GM12878 (cell line): ENCODE measurements at regions not wholly inside any gene's neighbourhood (a gene's known extent, or its start where the extent isn't known, plus 50 kb on each side); places are given as distances from the start of the nearest gene placed in this dataset.

Experiments
- ATAC-seq: fragments of 200-7000 bp; cut with Tn5 transposase; 3 replicates; pipeline ENCODE4 v1.9.1; 2020; ENCODE audit warnings: mild to moderate bottlenecking, moderate library complexity
- BruUV-seq: library from RNA; stranded (reverse); fragments of 400-500 nt; replicated peaks from 2 replicates; lab custom pipeline; 2021; lab: Mats Ljungman, UMichigan
- CTCF ChIA-PET: fragments of 300-600 bp; sonication (Branson Sonifier 250); formaldehyde crosslinking; extraction: SDS; loops from one replicate; lab custom pipeline; 2021; ENCODE audit warnings: inconsistent platforms; lab: Yijun Ruan, JAX
- POLR2A ChIA-PET: fragments of 350-600 bp; formaldehyde crosslinking; extraction: SDS; loops from one replicate; lab custom pipeline; 2021; ENCODE audit warnings: inconsistent platforms; lab: Charles Lee
- RAD21 ChIA-PET: fragments of 300-600 bp; sonication (Branson Sonifier 250); formaldehyde crosslinking; loops from one replicate; lab custom pipeline; 2023; ENCODE audit warnings: antibody characterized with exemption; ENCODE audit not compliant: unreplicated experiment; lab: Charles Lee
- SMC1A ChIA-PET: fragments of 300-600 bp; sonication (Branson Sonifier 250); formaldehyde crosslinking; loops from one replicate; lab custom pipeline; 2023; ENCODE audit not compliant: unreplicated experiment, uncharacterized antibody; lab: Charles Lee
- DNase-seq: peaks from one replicate; pipeline ENCODE4 v3.0.0-alpha.2; 2011; ENCODE audit warnings: low read depth, low spot score
- FAIRE-seq: peaks from 3 replicates; lab custom pipeline; 2011; peaks lifted over from hg19 to GRCh38; lab: Jason Lieb, UNC
- H2AFZ ChIP-seq: 2 replicates; pipeline ENCODE4 v1.6.0; 2011; ENCODE audit warnings: low read depth, low read length, control low read depth; ENCODE audit not compliant: control insufficient read depth
- H3K27ac ChIP-seq: 2 replicates; pipeline ENCODE4 v1.5.1; 2011; ENCODE audit warnings: control low read depth; ENCODE audit not compliant: control insufficient read depth, insufficient read depth
- H3K27me3 ChIP-seq, 2 experiments: replicated peaks in 1 of 2; 2 replicates each; pipeline versions ENCODE4 v1.6.0 to v1.6.1; 2011; ENCODE audit warnings: low read length in 1 of 2; ENCODE audit not compliant: control insufficient read depth in 2 of 2, insufficient read depth in 2 of 2
- H3K36me3 ChIP-seq, 2 experiments: 2 replicates each; pipeline ENCODE4 v1.5.1; 2011; ENCODE audit warnings: low read length in 1 of 2; ENCODE audit not compliant: control insufficient read depth in 2 of 2, insufficient read depth in 2 of 2
- H3K4me1 ChIP-seq: 2 replicates; pipeline ENCODE4 v1.6.1; 2011; ENCODE audit warnings: mild to moderate bottlenecking, low read length, moderate library complexity, mixed read lengths; ENCODE audit not compliant: control insufficient read depth, insufficient read depth
- H3K4me2 ChIP-seq: 2 replicates; pipeline ENCODE4 v1.6.0; 2011; ENCODE audit warnings: control low read depth; ENCODE audit not compliant: control insufficient read depth, insufficient read depth
- H3K4me3 ChIP-seq: fragments of 200-600 bp; sonication (generic); 2 replicates; pipeline ENCODE4 v1.5.1; 2016
- H3K79me2 ChIP-seq: 2 replicates; pipeline ENCODE4 v1.6.0; 2011; ENCODE audit warnings: low read length; ENCODE audit not compliant: control insufficient read depth, insufficient read depth
- H3K9ac ChIP-seq: 2 replicates; pipeline ENCODE4 v1.8.0; 2011; ENCODE audit warnings: low read length, control low read depth, mixed read lengths; ENCODE audit not compliant: control insufficient read depth, insufficient read depth
- H3K9me3 ChIP-seq: replicated peaks from 3 replicates; pipeline ENCODE4 v1.5.1; 2011; ENCODE audit warnings: mild to moderate bottlenecking, low read length; ENCODE audit not compliant: control insufficient read depth, insufficient read depth
- H4K20me1 ChIP-seq: 2 replicates; pipeline ENCODE4 v1.6.0; 2011; ENCODE audit not compliant: control insufficient read depth, insufficient read depth
- BACH1 ChIP-seq: fragments of 450-650 bp; IDR thresholded peaks from 2 replicates; pipeline ENCODE4 v1.6.1; 2017; ENCODE audit warnings: mild to moderate bottlenecking, borderline replicate concordance
- BCLAF1 ChIP-seq: fragments of 450-650 bp; IDR thresholded peaks from 2 replicates; pipeline ENCODE4 v1.6.1; 2017; ENCODE audit warnings: antibody characterized with exemption, mild to moderate bottlenecking, moderate library complexity
- CBX3 ChIP-seq: fragments of 200-600 bp; sonication (generic); IDR thresholded peaks from 2 replicates; pipeline ENCODE4 v1.6.1; 2016; ENCODE audit warnings: low read depth, borderline replicate concordance
- E2F4 ChIP-seq: IDR thresholded peaks from 2 replicates; pipeline ENCODE4 v1.6.1; 2012; ENCODE audit warnings: low read depth, low read length, improper control_type of control experiment
- HDAC2 ChIP-seq: fragments of 200-600 bp; sonication (generic); IDR thresholded peaks from 2 replicates; pipeline ENCODE4 v1.6.1; 2017
- MTA3 ChIP-seq: IDR thresholded peaks from 2 replicates; pipeline ENCODE4 v1.6.1; 2012; ENCODE audit warnings: low read length, inconsistent platforms, borderline replicate concordance
- PML ChIP-seq: IDR thresholded peaks from 2 replicates; pipeline ENCODE4 v1.6.1; 2012; ENCODE audit warnings: low read length, inconsistent platforms
- SMAD5 ChIP-seq: IDR thresholded peaks from 2 replicates; pipeline ENCODE4 v1.6.1; 2016; ENCODE audit warnings: antibody characterized with exemption, low read depth
- STAT1 ChIP-seq: fragments of 450-650 bp; conservative IDR thresholded peaks from 2 replicates; pipeline ENCODE4 v1.6.1; 2014; ENCODE audit warnings: antibody characterized with exemption, mild to moderate bottlenecking
- STAT3 ChIP-seq: IDR thresholded peaks from 2 replicates; pipeline ENCODE4 v1.6.1; 2011; ENCODE audit warnings: low read depth, low read length, improper control_type of control experiment
- WGBS: methylation state at CpG from one replicate; pipeline ENCODE4 v1.1.6; 2016; ENCODE audit warnings: low lambda C conversion rate; ENCODE audit not compliant: insufficient replicate concordance, insufficient coverage; ENCODE audit errors: missing lambda C conversion rate; 5-methylcytosine and 5-hydroxymethylcytosine counted together
- in situ Hi-C: fragments of 300-500 bp; cut with MboI; formaldehyde crosslinking; loops from 9 replicates; pipeline ENCODE4 v1.14.3; 2018; ENCODE audit warnings: mixed read lengths
- intact Hi-C: fragments of 100-400 bp; cut with micrococcal nuclease; formaldehyde crosslinking; loops from one replicate; pipeline ENCODE4 v1.14.2; 2022; ENCODE audit not compliant: unreplicated experiment
- TF ChIP-seq, protein P1 (sequence below): fragments of 450-650 bp; conservative IDR thresholded peaks from 2 replicates; pipeline ENCODE4 v1.6.1; 2017; ENCODE audit warnings: mild to moderate bottlenecking, moderate library complexity
- TF ChIP-seq, protein P2 (sequence below): IDR thresholded peaks from 2 replicates; pipeline ENCODE4 v1.6.1; 2011; ENCODE audit warnings: low read depth, mild to moderate bottlenecking, low read length, moderate library complexity, borderline replicate concordance; ENCODE audit errors: extremely low read depth
- TF ChIP-seq, protein P3 (sequence below): fragments of 450-650 bp; IDR thresholded peaks from 2 replicates; pipeline ENCODE4 v1.6.1; 2017; ENCODE audit warnings: borderline replicate concordance
- TF ChIP-seq, protein P4 (sequence below): IDR thresholded peaks from 2 replicates; pipeline ENCODE4 v1.6.1; 2011; ENCODE audit warnings: borderline replicate concordance, low read depth, mild to moderate bottlenecking, moderate library complexity, low read length; ENCODE audit not compliant: insufficient read depth, poor library complexity, severe bottlenecking

DNA sequence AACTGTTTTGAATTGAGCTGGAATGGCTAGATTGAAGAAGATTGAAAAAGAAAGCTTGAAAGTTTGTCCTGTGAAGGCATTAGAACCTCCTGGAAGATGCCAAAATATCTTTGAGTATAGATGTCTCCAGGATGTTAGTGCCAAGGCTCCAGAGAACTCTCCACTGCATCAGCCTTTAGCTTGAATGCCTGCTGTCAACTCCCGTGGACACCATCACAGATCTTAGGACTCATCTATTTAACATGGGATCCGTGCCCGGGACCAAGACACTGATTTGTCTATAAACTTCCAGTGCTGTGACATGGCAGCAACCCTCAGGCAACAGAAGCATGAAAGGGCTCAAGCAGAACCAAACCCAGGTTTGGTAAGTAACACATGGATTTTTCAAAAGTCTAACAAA lies 670.9 kb upstream of the ST8SIA4 start:
- no peak for DNase-seq
- ChIA-PET POLR2A (no interaction called here), RAD21 (no interaction called here)
- Histone ChIP-seq H3K79me2 (no peaks in the 10 kb centered on the region), H3K9ac (no peak overlapping the region), H3K36me3 (no peaks in the 10 kb centered on the region), H3K9me3 (no peaks in the 10 kb centered on the region)
- 8% methylated on average over 3 of the region's 3 CpGs for WGBS
- FAIRE-seq = no peak
- no TSS peak for BruUV-seq
- TF ChIP-seq, protein P1, sequence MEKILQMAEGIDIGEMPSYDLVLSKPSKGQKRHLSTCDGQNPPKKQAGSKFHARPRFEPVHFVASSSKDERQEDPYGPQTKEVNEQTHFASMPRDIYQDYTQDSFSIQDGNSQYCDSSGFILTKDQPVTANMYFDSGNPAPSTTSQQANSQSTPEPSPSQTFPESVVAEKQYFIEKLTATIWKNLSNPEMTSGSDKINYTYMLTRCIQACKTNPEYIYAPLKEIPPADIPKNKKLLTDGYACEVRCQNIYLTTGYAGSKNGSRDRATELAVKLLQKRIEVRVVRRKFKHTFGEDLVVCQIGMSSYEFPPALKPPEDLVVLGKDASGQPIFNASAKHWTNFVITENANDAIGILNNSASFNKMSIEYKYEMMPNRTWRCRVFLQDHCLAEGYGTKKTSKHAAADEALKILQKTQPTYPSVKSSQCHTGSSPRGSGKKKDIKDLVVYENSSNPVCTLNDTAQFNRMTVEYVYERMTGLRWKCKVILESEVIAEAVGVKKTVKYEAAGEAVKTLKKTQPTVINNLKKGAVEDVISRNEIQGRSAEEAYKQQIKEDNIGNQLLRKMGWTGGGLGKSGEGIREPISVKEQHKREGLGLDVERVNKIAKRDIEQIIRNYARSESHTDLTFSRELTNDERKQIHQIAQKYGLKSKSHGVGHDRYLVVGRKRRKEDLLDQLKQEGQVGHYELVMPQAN = no peak
- TF ChIP-seq PML (no peak), HDAC2 (no peak), STAT3 (no peak), CBX3 (no peak), E2F4 (no peak), STAT1 (no peak), BACH1 (no peak), MTA3 (no peak), BCLAF1 (no peak), SMAD5 (no peak)
- TF ChIP-seq, protein P2, sequence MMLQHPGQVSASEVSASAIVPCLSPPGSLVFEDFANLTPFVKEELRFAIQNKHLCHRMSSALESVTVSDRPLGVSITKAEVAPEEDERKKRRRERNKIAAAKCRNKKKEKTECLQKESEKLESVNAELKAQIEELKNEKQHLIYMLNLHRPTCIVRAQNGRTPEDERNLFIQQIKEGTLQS = no peak
- TF ChIP-seq, protein P3, sequence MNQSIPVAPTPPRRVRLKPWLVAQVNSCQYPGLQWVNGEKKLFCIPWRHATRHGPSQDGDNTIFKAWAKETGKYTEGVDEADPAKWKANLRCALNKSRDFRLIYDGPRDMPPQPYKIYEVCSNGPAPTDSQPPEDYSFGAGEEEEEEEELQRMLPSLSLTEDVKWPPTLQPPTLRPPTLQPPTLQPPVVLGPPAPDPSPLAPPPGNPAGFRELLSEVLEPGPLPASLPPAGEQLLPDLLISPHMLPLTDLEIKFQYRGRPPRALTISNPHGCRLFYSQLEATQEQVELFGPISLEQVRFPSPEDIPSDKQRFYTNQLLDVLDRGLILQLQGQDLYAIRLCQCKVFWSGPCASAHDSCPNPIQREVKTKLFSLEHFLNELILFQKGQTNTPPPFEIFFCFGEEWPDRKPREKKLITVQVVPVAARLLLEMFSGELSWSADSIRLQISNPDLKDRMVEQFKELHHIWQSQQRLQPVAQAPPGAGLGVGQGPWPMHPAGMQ = no peak
- TF ChIP-seq, protein P4, sequence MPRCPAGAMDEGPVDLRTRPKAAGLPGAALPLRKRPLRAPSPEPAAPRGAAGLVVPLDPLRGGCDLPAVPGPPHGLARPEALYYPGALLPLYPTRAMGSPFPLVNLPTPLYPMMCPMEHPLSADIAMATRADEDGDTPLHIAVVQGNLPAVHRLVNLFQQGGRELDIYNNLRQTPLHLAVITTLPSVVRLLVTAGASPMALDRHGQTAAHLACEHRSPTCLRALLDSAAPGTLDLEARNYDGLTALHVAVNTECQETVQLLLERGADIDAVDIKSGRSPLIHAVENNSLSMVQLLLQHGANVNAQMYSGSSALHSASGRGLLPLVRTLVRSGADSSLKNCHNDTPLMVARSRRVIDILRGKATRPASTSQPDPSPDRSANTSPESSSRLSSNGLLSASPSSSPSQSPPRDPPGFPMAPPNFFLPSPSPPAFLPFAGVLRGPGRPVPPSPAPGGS = no peak
- TF ChIP-seq, all 136 proteins: peak for 0
- ChIA-PET SMC1A (no interaction called here), CTCF (no interaction called here)
- Histone ChIP-seq H3K27ac (no peak overlapping the region), H3K4me3 (no peak overlapping the region), H3K4me2 (no peak overlapping the region), H3K27me3 (no peaks in the 10 kb centered on the region), H4K20me1 (no peaks in the 10 kb centered on the region), H2AFZ (no peak overlapping the region), H3K4me1 (no peaks in the 10 kb centered on the region)
- intact Hi-C loops (no loop called here), in situ Hi-C loops (no loop called here)
- ATAC-seq = no peak
